Neural cell (in vitro differentiated cells): ENCODE measurements at regions not wholly inside any gene's neighbourhood (a gene's known extent, or its start where the extent isn't known, plus 50 kb on each side); places are given as distances from the start of the nearest gene placed in this dataset.

ENCODE experiments used
- CTCF ChIP-seq: fragments of 450-650 bp; IDR thresholded peaks from 2 replicates; pipeline ENCODE4 v1.5.1; 2014; ENCODE audit warnings: antibody characterized with exemption, mild to moderate bottlenecking, moderate library complexity; ENCODE audit not compliant: poor library complexity, severe bottlenecking
- EP300 ChIP-seq: fragments of 450-650 bp; conservative IDR thresholded peaks from 2 replicates; pipeline ENCODE4 v1.6.1; 2014; ENCODE audit warnings: antibody characterized with exemption, mild to moderate bottlenecking, moderate library complexity; ENCODE audit not compliant: poor library complexity, severe bottlenecking

GRCh38 chr6:9159051-9159450 is 723.7 kb upstream of the SLC35B3 start:
- TF ChIP-seq CTCF (no peak), EP300 (no peak)
